ENCODE measurements at regions not wholly inside any gene's neighbourhood (a gene's known extent, or its start where the extent isn't known, plus 50 kb on each side); places are given as distances from the start of the nearest gene placed in this dataset.

DNA sequence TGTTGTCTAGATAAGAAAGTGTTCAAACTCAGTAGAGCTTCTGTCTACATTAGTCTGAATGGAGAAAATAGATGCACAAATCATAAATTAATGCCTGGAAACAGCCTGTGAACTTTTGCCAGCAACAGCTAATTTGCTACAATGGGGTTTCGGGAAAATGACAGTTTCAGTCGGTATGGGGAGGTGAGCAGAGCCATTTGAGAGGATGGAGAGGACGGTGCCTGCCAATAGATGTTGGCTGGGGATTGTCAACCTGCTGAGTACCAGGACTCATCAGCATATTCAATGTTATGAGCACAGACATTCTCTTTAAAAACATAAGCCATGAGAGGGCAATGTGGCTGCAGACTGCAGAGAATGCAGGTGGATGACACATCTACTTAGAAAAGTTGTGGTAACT lies 230.3 kb upstream of the PCDH18 start:
- CTCF ChIA-PET: no interaction called here
- H3K9me3 ChIP-seq (ENCODE audit: control insufficient read depth, insufficient read depth, low read length): no peaks in the 10 kb centered on the region
- 60% methylated on average over 2 of the region's 3 CpGs; no CpG with 5 or more reads in 1 of the 2 experiments for WGBS, 2 experiments (ENCODE audit: extremely low coverage in 2 of 2, insufficient read length in 1 of 2)
- H4K20me1 ChIP-seq (ENCODE audit: insufficient read depth, low read length): no peaks in the 10 kb centered on the region
- no peak overlapping the region for H3K18ac ChIP-seq (ENCODE audit: low read depth, low read length)
- H2AFZ ChIP-seq (replicated peaks; ENCODE audit: low read length, poor library complexity): no peak overlapping the region
- H2AK5ac ChIP-seq (ENCODE audit: low read depth, low read length): no peak overlapping the region; the same call in 1 of the 2 replicates
- no peak overlapping the region for H2BK5ac ChIP-seq (ENCODE audit: low read depth, low read length, poor library complexity, severe bottlenecking)
- H3K79me1 ChIP-seq (ENCODE audit: low read depth in 1 of 2, low read length in 2 of 2): no peaks in the 10 kb centered on the region
- no peaks in the 10 kb centered on the region for H3K9me1 ChIP-seq (ENCODE audit: insufficient read depth, low read length)
- ATAC-seq (ENCODE audit: low read depth) (no peak), DNase-seq (no peak)
- no peak overlapping the region; the same call in 1 of the 2 replicates for H3K14ac ChIP-seq (replicated peaks; ENCODE audit: low read depth, low read length)
- H2BK15ac ChIP-seq (ENCODE audit: low read depth, low read length): 0 out of 3 replicates have a peak overlapping the region, but pooled peaks have one; percentile 22
- H3K4ac ChIP-seq (ENCODE audit: low read depth, low read length): no peak overlapping the region
- no peak overlapping the region for H2BK120ac ChIP-seq (ENCODE audit: low read depth, low read length)
- no TSS peak for BruUV-seq (replicated peaks)
- intact Hi-C loops (cut with micrococcal nuclease): no loop called here
- no peaks in the 10 kb centered on the region for H3K27me3 ChIP-seq (ENCODE audit: control insufficient read depth, insufficient read depth, low read length)
- no peak overlapping the region for H3K4me2 ChIP-seq (ENCODE audit: low read depth, low read length)
- no peak overlapping the region for H3K27ac ChIP-seq (ENCODE audit: insufficient read depth, low read length)
- no peak overlapping the region for H3K56ac ChIP-seq (ENCODE audit: extremely low read depth, insufficient read depth, low read length)
- no peak overlapping the region for H4K5ac ChIP-seq (ENCODE audit: low read depth, low read length)
- dilution Hi-C loops (cut with HindIII; ENCODE audit: low sequenced_read_pairs, unreplicated experiment): no loop called here
- in situ Hi-C loops (cut with MboI; ENCODE audit: low sequenced_read_pairs): no loop called here
- no peak overlapping the region for H3K23ac ChIP-seq (ENCODE audit: low read depth, low read length)
- TF ChIP-seq CEBPB (IDR thresholded peaks at IDR 0.05; ENCODE audit: low read depth, low read length) (no peak), RCOR1 (IDR thresholded peaks at IDR 0.05; ENCODE audit: insufficient replicate concordance, low read length) (no peak), RAD21 (IDR thresholded peaks at IDR 0.05; ENCODE audit: low read length) (no peak), NFE2L2 (IDR thresholded peaks at IDR 0.05; ENCODE audit: low read depth, low read length) (no peak), SMC3 (IDR thresholded peaks at IDR 0.05; ENCODE audit: low read depth, low read length) (no peak), MAFK (IDR thresholded peaks at IDR 0.05; ENCODE audit: low read depth, low read length) (no peak), FOS (IDR thresholded peaks at IDR 0.05; ENCODE audit: low read depth, low read length) (no peak), CHD1 (IDR thresholded peaks at IDR 0.05; ENCODE audit: low read depth, low read length) (no peak), MXI1 (IDR thresholded peaks at IDR 0.05; ENCODE audit: borderline replicate concordance, low read depth, low read length) (no peak), RFX5 (IDR thresholded peaks at IDR 0.05; ENCODE audit: low read depth, low read length) (no peak), BHLHE40 (IDR thresholded peaks at IDR 0.05; ENCODE audit: low read depth, low read length) (no peak), MAZ (IDR thresholded peaks at IDR 0.05; ENCODE audit: borderline replicate concordance, low read depth, low read length) (no peak), POLR2A (IDR thresholded peaks at IDR 0.05; ENCODE audit: low read depth, low read length) (no peak)
- TF ChIP-seq, protein P1, sequence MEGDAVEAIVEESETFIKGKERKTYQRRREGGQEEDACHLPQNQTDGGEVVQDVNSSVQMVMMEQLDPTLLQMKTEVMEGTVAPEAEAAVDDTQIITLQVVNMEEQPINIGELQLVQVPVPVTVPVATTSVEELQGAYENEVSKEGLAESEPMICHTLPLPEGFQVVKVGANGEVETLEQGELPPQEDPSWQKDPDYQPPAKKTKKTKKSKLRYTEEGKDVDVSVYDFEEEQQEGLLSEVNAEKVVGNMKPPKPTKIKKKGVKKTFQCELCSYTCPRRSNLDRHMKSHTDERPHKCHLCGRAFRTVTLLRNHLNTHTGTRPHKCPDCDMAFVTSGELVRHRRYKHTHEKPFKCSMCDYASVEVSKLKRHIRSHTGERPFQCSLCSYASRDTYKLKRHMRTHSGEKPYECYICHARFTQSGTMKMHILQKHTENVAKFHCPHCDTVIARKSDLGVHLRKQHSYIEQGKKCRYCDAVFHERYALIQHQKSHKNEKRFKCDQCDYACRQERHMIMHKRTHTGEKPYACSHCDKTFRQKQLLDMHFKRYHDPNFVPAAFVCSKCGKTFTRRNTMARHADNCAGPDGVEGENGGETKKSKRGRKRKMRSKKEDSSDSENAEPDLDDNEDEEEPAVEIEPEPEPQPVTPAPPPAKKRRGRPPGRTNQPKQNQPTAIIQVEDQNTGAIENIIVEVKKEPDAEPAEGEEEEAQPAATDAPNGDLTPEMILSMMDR (conservative IDR thresholded peaks at IDR 0.05; ENCODE audit: low read depth, low read length): no peak
- TF ChIP-seq, protein P2, sequence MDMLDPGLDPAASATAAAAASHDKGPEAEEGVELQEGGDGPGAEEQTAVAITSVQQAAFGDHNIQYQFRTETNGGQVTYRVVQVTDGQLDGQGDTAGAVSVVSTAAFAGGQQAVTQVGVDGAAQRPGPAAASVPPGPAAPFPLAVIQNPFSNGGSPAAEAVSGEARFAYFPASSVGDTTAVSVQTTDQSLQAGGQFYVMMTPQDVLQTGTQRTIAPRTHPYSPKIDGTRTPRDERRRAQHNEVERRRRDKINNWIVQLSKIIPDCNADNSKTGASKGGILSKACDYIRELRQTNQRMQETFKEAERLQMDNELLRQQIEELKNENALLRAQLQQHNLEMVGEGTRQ (IDR thresholded peaks at IDR 0.05; ENCODE audit: low read depth, low read length): no peak
- TF ChIP-seq, protein P3, sequence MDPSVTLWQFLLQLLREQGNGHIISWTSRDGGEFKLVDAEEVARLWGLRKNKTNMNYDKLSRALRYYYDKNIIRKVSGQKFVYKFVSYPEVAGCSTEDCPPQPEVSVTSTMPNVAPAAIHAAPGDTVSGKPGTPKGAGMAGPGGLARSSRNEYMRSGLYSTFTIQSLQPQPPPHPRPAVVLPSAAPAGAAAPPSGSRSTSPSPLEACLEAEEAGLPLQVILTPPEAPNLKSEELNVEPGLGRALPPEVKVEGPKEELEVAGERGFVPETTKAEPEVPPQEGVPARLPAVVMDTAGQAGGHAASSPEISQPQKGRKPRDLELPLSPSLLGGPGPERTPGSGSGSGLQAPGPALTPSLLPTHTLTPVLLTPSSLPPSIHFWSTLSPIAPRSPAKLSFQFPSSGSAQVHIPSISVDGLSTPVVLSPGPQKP (IDR thresholded peaks at IDR 0.05; ENCODE audit: borderline replicate concordance, low read depth, low read length): no peak
- no peak overlapping the region for H2BK20ac ChIP-seq (ENCODE audit: low read depth, low read length)
- no peak overlapping the region for H4K8ac ChIP-seq (ENCODE audit: low read depth in 2 of 2, low read length in 2 of 2)
- H3K4me3 ChIP-seq (ENCODE audit: insufficient read depth, low read depth, low read length): no peak overlapping the region
- H3K4me1 ChIP-seq (ENCODE audit: control insufficient read depth, insufficient read depth, low read length): no peaks in the 10 kb centered on the region
- no peak overlapping the region for H4K91ac ChIP-seq (ENCODE audit: insufficient read depth, low read depth, low read length)
- POLR2A ChIA-PET (ENCODE audit: unreplicated experiment): no interaction called here
- no peaks in the 10 kb centered on the region for H3K36me3 ChIP-seq (ENCODE audit: control insufficient read depth, insufficient read depth, low read length)
- no peak overlapping the region for H3K9ac ChIP-seq (ENCODE audit: low read depth, low read length)
- H2AK9ac ChIP-seq (replicated peaks; ENCODE audit: low read depth, low read length, poor library complexity): no peak overlapping the region

All from IMR-90 (cell line).